ENCODE measurements at regions not wholly inside any gene's neighbourhood (a gene's known extent, or its start where the extent isn't known, plus 50 kb on each side); places are given as distances from the start of the nearest gene placed in this dataset.

DNA sequence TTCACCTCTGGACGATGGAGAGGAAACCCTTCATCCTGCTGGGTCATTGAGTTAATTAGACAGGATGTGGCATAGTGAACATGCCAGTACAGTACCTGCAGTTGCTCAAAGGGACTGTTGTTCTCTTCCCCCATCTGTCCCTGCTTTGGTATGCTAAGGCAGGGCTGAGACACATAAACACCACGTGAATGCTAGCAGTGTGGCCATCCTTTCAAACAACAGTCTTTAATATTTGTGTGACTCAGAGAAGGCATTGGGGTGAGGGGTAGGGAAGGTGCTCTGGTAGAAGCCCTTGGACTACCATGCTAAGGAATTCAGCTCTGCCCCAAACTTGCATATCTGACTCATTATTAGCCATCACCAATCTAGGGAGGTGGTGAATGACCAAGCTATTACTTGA lies 180.2 kb upstream of the ZNF618 start:
- TF ChIP-seq, protein P1, sequence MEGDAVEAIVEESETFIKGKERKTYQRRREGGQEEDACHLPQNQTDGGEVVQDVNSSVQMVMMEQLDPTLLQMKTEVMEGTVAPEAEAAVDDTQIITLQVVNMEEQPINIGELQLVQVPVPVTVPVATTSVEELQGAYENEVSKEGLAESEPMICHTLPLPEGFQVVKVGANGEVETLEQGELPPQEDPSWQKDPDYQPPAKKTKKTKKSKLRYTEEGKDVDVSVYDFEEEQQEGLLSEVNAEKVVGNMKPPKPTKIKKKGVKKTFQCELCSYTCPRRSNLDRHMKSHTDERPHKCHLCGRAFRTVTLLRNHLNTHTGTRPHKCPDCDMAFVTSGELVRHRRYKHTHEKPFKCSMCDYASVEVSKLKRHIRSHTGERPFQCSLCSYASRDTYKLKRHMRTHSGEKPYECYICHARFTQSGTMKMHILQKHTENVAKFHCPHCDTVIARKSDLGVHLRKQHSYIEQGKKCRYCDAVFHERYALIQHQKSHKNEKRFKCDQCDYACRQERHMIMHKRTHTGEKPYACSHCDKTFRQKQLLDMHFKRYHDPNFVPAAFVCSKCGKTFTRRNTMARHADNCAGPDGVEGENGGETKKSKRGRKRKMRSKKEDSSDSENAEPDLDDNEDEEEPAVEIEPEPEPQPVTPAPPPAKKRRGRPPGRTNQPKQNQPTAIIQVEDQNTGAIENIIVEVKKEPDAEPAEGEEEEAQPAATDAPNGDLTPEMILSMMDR (IDR thresholded peaks at IDR 0.05) = no peak
- no peaks in the 10 kb centered on the region for H3K36me3 ChIP-seq (ENCODE audit: low read depth)
- no peak overlapping the region for H3K4me3 ChIP-seq
- H3K4me1 ChIP-seq (ENCODE audit: low read depth) = no peaks in the 10 kb centered on the region
- H3K9me3 ChIP-seq = no peaks in the 10 kb centered on the region
- intact Hi-C loops (cut with DNase I, micrococcal nuclease) = no loop called here
- DNase-seq = no peak
- no peak for ATAC-seq

DNA sequence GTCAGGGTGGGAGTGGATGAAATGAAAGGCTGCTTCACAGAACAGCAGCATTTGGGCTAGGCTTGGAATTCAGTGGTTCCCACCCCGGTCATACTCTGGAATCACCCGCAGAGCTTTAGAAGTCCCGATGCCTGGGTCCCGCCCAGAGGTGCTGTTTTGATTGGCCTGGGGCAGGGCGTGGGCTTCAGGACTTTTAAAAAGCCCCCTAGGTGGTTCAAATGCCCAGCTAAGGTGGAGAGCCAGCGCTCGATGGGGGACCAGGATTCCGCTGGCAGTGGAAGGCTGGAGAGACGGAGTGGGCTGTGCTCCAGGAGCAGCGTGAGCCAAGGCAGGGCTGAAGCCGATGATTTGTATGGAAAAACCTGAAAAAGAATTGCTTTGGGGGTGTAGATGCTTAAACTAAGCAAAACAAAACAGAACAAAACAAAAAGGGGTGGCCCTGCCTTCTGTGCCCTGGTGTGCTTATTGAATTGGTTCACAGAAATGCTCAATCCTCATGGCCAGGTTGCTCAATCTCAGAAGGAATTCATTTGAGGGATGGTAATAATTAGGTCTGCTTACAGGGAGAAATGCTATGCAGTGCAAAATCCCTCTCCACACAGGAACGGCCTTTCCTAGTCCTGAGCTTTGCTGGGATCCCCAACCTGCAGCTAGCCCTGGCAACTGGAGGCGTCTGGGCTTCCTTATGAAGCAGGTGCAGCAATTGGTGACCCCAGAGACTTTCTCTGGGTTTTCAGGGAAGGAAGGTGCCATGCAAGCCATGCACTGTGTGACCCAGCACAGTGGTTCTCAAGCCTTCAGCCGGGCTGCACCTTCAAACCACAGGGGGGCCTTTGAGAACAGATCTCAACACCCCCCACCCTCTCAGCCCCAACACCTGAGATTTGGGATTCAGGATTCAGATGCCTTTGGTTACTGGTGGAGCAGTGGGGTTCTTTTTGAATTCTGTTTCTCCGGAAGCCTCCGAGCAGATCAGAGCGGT lies 174.0 kb upstream of the ZNF618 start:
- H3K36me3 ChIP-seq (ENCODE audit: low read depth) = no peaks in the 10 kb centered on the region
- H3K4me1 ChIP-seq (ENCODE audit: low read depth) = no peaks in the 10 kb centered on the region
- ATAC-seq (no peak), DNase-seq (no peak)
- TF ChIP-seq, protein P1 (IDR thresholded peaks at IDR 0.05) = no peak
- no peak overlapping the region for H3K4me3 ChIP-seq
- no peaks in the 10 kb centered on the region for H3K9me3 ChIP-seq
- intact Hi-C loops (cut with DNase I, micrococcal nuclease) = no loop called here

GRCh38 chr9:113705306-113705927 lies 170.7 kb upstream of the ZNF618 start:
- intact Hi-C loops (cut with DNase I, micrococcal nuclease) = no loop called here
- ATAC-seq = no peak
- H3K4me3 ChIP-seq = no peak overlapping the region
- H3K36me3 ChIP-seq (ENCODE audit: low read depth) = no peaks in the 10 kb centered on the region
- DNase-seq = no peak
- no peaks in the 10 kb centered on the region for H3K4me1 ChIP-seq (ENCODE audit: low read depth)
- TF ChIP-seq, protein P1 (IDR thresholded peaks at IDR 0.05) = no peak
- no peaks in the 10 kb centered on the region for H3K9me3 ChIP-seq

DNA sequence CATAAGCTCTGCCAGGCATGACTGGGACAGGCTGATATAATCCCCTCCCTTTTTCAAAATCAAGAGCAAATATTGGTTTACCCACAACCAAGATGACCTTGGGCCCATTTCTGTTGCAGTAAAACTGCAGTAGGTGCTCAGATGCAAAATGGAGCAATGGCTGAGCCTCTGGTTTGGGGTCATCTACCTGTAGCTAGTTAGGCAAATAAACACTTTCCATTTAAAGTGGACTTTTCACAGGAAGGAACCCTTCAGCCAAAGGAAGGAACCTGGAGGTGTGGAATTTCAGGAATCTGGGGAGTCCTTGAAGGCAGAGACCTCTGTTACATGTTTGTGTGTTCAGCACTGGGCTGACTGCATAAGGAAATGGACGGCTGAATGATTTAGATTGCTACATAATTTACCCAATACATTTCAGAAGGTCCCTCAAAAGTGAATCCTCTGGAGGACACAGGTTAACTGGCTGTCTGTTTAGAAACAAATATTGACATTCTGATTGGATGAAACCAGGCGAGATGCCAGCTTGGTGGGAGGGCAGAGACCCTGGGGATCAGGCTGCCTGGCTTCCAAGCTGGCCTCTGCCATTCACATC lies 170.1 kb upstream of the ZNF618 start:
- Histone ChIP-seq H3K9me3 (no peaks in the 10 kb centered on the region), H3K36me3 (ENCODE audit: low read depth) (no peaks in the 10 kb centered on the region), H3K4me1 (ENCODE audit: low read depth) (no peaks in the 10 kb centered on the region), H3K4me3 (no peak overlapping the region)
- TF ChIP-seq, protein P1 (IDR thresholded peaks at IDR 0.05) = no peak
- ATAC-seq (no peak), DNase-seq (no peak)
- intact Hi-C loops (cut with DNase I, micrococcal nuclease) = no loop called here

- DNase-seq (no peak), ATAC-seq (no peak)
- H3K9me3 ChIP-seq = no peaks in the 10 kb centered on the region
- TF ChIP-seq, protein P1 (IDR thresholded peaks at IDR 0.05) = no peak
- H3K4me3 ChIP-seq = no peak overlapping the region
- no peaks in the 10 kb centered on the region for H3K36me3 ChIP-seq (ENCODE audit: low read depth)
- H3K4me1 ChIP-seq (ENCODE audit: low read depth) = no peaks in the 10 kb centered on the region
- intact Hi-C loops (cut with DNase I, micrococcal nuclease) = no loop called here
Observed at GRCh38 chr9:113707953-113708695, 168.0 kb upstream of the ZNF618 start.
